ENCODE measurements at regions not wholly inside any gene's neighbourhood (a gene's known extent, or its start where the extent isn't known, plus 50 kb on each side); places are given as distances from the start of the nearest gene placed in this dataset.

DNA sequence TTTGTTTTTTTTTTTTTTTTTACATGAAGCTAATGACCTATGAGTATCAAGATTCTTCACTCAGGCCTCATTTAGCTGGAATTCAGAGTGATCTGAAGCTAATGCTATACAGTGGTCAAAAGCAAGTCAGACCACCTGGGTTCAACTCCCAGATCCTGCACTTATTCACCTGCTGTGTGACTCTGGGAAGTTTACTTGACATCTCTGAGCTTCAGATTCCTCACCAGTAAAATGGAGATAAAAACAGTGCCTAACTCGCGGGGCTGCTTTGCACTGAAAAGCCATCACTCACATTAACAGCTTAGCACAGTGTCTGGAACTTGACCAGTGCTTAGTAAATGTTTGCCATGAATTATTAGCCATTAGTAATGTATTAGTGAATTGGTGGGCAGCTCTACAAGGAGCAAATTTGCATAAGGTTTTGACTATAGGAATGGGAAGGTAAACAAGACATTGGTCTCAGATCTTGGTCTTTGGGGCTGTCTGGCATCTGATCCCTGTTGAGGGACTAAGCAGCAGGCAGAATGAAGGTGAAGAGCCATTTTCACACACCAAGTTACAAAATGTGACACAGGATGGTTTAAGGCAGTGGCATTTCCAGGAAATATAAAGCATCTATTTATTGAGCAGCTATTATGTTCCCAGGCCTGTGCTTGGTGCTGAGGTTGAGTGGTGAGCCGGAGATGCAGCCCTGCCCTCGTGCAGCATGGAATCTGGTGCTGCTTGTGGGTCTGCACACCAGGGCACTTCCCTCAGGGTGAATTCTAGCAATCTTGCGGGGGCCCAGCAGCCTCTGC lies 291.3 kb downstream of the RRAGC start:
- ATAC-seq (ENCODE audit: poor library complexity): no peak
- no peak for DNase-seq
- intact Hi-C loops (cut with DNase I): no loop called here

DNA sequence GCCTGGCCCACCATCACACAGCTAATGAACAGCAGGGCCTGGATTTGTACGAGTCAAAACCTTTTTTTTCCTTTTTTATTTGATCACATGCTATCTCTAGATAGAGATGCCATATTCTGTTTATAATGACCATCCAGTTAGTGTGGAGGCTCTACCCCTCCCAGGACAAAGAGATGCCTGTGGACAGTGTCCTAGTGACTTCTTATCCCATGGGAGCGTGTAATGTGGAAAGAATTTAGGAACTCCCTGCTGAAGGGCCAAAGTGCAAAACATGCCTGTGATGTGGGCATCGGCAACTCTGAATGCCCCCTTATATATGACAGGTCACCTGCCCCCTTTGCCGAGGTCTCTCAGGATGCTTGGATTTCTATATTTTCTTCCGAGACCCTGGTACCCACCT lies 292.2 kb downstream of the RRAGC start:
- intact Hi-C loops (cut with DNase I): no loop called here
- no peak for ATAC-seq (ENCODE audit: poor library complexity)

DNA sequence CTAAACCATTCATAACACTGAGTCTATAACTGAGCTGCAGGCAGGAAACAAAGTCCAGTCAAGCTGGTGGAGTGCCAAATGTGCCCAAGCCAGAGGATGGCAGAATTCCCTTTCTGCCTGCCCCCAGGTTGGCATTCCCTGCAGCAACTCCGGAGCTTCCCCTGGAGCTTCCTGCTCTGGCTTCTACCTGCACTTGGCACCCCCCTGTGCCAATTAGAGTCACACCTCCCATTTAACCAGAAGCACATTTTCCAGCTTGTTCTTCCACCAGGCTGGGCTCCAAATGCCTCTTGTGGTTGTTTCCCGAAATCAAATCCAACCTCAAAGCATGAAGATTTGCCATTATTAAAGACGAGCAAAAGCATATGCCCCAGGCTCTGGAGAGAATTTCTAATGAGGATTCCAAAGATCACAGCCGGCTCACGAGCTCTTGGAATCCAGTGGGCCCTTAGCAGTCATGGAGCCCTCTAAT lies 294.5 kb downstream of the RRAGC start:
- ATAC-seq (ENCODE audit: poor library complexity): no peak

More for the DNA sequence above, 292.2 kb downstream of the RRAGC start:
- DNase-seq: no peak

GRCh38 chr1:38563942-38564735 lies 295.4 kb downstream of the RRAGC start:
- no peak for DNase-seq
- no peak for ATAC-seq (ENCODE audit: poor library complexity)
- intact Hi-C loops (cut with DNase I): no loop called here

More for the DNA sequence above, 294.5 kb downstream of the RRAGC start:
- intact Hi-C loops (cut with DNase I): no loop called here
- no peak for DNase-seq

- ATAC-seq (ENCODE audit: poor library complexity): no peak
- DNase-seq: no peak
- intact Hi-C loops (cut with DNase I): no loop called here
These were observed 297.8 kb downstream of the RRAGC start for GRCh38 chr1:38561725-38562124.

DNA sequence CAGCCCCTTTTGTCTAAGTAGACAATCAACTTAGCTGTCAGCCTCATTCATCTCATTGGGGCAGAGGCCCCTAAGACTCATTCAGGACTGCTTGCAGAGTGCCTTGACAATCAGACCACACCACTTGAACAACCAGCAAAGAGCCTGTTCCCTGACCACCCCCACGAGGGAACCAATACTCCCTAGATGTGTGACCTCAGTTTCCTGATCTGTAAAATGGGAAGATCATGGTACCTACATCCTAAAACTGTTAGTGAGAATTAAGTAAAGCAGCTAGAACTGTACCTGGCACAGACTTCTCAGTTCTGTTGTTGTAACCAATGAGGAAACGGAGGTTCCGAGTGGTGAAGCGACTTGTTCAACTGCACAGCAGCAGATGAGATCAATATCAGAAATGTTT lies 298.5 kb downstream of the RRAGC start:
- intact Hi-C loops (cut with DNase I): no loop called here
- ATAC-seq (ENCODE audit: poor library complexity) (no peak), DNase-seq (no peak)

DNA sequence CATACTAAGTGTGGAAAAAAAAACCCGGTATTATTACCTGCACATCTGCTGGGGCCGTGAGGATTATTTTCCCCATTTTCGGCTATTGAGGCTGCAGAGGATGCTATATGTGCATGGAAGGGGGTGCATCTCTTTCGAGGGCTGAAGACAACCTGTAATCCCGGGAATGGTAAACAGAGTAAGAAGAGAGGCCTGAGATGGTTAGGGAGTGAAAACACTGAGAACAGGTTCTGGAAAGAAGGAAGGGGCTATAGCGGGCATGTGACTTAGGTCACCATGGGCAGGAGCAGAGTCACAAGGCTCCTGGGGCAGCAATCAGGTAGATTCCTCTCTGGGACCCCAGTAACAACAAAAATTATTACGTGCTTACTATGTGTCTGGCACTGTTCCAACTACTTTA lies 299.1 kb downstream of the RRAGC start:
- ATAC-seq (ENCODE audit: poor library complexity) (no peak), DNase-seq (no peak)
- intact Hi-C loops (cut with DNase I): no loop called here

DNA sequence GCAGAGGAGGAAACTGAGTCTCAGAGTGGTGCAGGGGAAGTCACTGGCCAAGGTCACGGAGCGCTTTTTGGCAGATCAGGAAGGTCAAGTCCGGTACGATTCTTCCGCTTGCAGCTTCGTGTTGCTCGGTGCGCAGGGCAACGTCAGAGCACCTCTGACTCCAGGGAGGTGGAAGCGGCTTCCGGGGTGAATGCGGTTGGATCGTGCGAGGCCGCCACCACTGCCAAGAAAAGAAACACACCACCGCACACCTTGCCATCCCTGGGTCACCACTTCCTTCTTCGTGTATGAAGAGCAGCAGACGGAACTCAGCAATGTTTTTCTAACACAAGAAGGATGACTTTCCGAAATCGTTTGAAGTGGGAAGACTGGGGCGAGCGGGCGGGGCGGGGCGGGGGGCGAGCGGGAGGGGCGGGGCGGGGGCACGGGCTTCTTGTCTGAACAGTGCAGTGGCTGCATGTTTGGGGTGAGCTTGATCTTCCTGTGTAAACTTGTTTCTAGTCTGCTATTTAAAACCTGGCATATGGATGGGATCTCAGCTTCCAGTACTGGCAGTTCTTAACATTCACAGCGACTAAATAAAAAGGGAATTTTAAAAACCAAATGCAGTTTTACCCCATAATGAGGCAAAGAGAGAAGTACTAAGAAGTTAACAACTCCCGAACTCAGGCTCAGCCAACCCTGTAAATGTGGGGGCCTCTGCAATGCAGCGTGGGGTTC lies 300.0 kb downstream of the RRAGC start:
- intact Hi-C loops (cut with DNase I): no loop called here
- ATAC-seq (ENCODE audit: poor library complexity): peak; percentile 53
- peak; percentile 50 for DNase-seq

DNA sequence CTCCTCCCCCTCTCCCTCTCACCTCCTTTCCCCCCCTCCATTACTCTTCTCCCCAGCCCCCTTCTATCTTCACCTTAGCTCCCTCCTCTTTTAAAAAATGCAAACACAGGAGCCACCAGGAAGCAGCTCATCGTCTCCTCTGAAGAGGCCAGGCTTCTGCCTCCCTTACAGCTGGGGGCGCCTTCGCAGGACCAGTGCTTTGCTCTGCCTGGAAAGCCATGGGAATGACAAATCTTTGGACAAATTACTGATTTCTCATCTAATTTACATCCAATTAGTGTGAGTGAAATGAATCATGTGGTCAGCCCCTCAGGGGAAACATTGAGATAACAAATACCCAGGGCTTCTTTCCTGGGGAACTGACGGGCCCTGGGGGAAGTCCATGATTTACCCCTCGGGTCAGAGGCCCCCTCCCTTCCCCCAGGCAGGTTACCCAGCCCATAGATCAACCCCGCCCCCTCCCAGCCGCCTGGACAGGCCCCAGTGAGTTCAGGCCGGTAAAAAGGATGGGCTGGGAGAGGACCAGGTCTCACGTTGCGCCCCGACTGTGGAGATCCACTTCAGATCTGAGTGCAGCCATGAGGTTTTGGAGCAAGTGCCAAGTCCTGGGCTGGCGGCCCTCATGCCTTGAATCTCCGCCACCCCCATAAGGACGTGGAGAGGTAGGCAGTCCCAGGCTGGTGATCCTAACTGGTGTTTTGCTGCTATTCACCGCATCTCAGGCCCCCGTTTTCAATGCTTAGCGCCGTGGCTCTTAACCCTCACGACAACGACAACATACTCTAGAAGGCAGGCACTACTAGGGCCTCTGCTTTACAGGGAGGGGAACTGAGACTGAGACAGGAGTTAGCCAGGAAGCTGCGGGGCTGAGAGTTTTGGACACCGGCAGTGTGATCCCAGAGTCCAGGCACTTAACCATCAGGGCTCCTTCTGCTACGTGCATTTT lies 300.8 kb downstream of the RRAGC start:
- ATAC-seq (ENCODE audit: poor library complexity) (no peak), DNase-seq (no peak)
- intact Hi-C loops (cut with DNase I): no loop called here

GRCh38 chr1:38558055-38558454 lies 301.5 kb downstream of the RRAGC start:
- intact Hi-C loops (cut with DNase I): no loop called here
- DNase-seq: no peak
- ATAC-seq (ENCODE audit: poor library complexity): no peak

DNA sequence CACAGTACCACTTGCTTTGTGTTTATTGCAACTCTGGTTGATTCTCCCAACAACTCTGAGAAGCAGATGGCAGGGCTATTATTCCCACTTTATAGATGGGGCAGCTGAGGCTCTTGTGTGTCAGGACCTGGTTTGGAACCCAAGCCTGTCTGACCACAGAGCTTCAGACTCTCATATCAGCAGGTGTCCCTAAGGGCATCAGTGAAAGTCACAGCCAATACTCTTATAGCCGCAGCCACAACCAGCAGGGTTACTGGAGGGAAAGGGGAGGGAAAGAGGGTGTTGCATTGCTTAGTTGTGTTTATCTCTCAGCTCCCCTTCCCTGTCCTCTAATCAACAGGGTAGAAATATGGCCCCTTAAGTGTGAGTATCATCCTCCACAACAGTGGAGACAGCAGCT lies 304.0 kb downstream of the RRAGC start:
- no peak for DNase-seq
- intact Hi-C loops (cut with DNase I): no loop called here

GRCh38 chr1:38555130-38555529 lies 304.4 kb downstream of the RRAGC start:
- intact Hi-C loops (cut with DNase I): no loop called here
- ATAC-seq (ENCODE audit: poor library complexity) (no peak), DNase-seq (no peak)

More for the DNA sequence above, 304.0 kb downstream of the RRAGC start:
- ATAC-seq (ENCODE audit: poor library complexity): no peak

DNA sequence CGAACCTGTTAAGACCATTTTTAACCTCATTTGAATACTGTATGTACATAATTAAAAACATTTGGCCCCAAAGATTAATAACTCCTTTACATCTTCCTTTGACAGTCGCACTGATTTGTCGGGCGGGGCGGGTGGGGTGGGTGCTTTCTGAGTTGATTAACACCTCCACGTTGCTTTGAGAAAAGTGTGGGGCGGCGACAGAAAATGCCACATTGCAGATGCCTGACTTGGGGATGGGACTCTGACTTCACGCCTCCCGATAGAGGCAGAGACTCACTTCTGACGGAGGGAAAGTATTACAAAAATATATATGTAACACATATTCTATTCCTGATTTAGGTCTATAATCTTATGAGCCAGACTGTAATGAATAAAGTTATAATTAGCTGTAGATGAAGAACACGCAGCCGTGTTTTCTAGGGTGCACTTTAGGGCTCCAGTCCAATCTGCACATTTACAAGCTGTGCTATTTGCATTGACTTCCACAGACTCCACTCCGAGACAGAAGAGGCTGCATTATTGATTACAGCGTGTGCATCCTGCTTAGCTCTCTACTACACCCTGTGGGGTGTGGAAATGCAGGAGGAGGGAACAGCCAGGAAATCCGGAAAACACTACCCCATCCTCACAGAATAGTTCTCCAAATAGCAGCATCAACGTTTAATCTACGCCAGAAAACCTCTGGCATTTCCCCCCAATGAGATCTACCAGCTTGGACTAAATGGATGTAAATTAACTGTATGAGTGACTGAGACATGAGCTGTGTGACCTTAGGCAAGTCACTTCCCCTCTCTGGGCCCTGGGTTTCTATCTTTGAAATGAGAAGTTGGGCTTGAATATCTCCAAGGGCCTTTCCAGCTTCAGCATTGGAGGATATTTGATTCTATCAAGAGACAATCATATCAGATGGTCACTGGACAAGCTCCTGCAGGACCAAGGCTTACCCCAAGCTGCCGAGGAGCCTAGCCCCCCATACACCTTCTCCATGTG lies 308.0 kb downstream of the RRAGC start:
- DNase-seq: no peak
- no peak for ATAC-seq (ENCODE audit: poor library complexity)
- intact Hi-C loops (cut with DNase I): no loop called here

GRCh38 chr1:38549191-38549590 lies 310.4 kb downstream of the RRAGC start:
- no peak for ATAC-seq (ENCODE audit: poor library complexity)
- intact Hi-C loops (cut with DNase I): no loop called here
- no peak for DNase-seq

- intact Hi-C loops (cut with DNase I): no loop called here
- no peak for DNase-seq
- ATAC-seq (ENCODE audit: poor library complexity): no peak
These were observed 312.3 kb downstream of the RRAGC start for GRCh38 chr1:38547321-38547720.

- no peak for DNase-seq
- no peak for ATAC-seq (ENCODE audit: poor library complexity)
- intact Hi-C loops (cut with DNase I): no loop called here
These were observed 312.9 kb downstream of the RRAGC start for GRCh38 chr1:38546636-38547035.

- intact Hi-C loops (cut with DNase I): no loop called here
- DNase-seq (no peak), ATAC-seq (ENCODE audit: poor library complexity) (no peak)
These were observed 318.3 kb downstream of the RRAGC start for GRCh38 chr1:38541223-38541622.
